Right hindlimb (tissue), 1 donor: ENCODE measurements at regions not wholly inside any gene's neighbourhood (a gene's known extent, or its start where the extent isn't known, plus 50 kb on each side); places are given as distances from the start of the nearest gene placed in this dataset.
A peak's percentile ranks its signal among the peaks of the same experiment; 100 is the strongest.

ENCODE experiments used
- DNase-seq: peaks from one replicate; pipeline ENCODE4 v3.0.0-alpha.2; 2018

DNA sequence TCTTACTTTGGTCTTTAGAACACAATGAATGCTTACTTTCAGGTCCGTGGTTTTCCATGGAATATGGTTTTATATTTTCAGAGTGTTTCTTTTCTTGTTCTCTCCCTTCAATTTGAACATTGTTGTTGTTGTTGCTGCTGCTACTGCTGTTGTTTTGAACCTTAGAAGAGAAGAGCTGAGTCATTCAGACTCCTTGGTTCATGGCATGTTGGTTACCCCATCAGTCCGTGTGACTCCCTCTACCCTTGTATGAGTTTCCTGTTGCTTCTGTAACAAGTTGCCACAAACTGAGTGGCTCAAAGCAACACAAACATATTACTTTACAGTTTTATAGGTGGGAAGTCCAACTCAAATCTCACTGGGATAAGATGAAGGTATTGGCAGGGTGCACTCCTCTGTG lies 511.0 kb downstream of the INSC start:
- no peak for DNase-seq

DNA sequence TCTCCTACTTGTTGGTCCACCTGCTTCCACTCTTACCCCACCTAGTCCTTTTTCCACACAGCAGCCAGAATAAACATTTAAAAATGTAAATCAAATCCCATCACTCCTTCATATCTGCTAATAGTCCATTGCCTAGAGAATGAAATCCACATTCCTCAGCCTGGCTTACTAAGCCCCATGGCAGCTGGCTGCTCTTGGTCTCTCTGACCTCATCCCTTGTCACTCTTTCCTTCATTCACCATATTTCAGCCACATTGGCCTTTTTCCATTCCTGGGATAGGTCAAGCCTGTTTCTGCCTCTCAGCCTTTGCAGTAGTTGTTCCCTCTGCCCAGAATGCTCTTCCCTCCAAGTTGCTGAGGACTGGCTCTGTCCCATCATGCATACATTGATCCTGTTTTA lies 512.8 kb downstream of the INSC start:
- DNase-seq: no peak

DNA sequence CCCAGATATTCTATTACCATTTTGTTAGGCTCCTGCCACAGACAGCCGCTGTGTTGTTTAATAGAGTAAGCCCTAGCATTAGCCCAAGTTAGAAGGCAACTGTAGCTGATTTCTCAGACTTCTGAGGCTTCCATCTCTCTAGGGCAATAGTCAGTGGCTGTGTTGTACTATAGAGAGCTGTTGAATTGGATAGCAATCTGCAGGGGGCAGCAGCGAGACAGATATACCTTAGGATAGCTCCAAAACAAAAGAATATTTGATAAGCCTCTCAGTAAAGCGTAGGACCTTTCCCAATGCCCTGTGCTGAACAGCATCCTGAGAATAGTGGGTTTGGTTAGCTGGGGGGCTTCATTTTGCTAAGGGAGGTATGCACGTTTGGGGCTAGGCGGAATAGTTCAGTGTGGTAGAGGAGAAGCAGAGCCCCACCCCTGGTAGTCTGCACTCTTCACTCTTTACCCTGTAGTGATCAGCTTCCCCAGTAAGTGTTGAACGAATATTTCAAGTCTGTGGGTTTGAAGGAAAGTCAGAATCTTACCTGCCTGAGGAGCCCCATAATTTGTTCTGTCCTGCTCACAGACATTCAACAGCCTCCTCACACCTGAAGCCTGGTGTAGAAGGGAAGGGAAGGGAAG lies 515.1 kb downstream of the INSC start:
- DNase-seq: no peak

- no peak for DNase-seq
Observed at GRCh38 chr11:15630896-15631295, 516.2 kb downstream of the INSC start.

- no peak for DNase-seq
Observed at GRCh38 chr11:15635521-15635920, 520.8 kb downstream of the INSC start.

GRCh38 chr11:15636521-15637089 lies 521.9 kb downstream of the INSC start:
- no peak for DNase-seq

- DNase-seq: no peak
Observed at GRCh38 chr11:15638386-15638787, 523.7 kb downstream of the INSC start.

GRCh38 chr11:15640318-15640717 lies 525.6 kb downstream of the INSC start:
- DNase-seq: no peak

DNA sequence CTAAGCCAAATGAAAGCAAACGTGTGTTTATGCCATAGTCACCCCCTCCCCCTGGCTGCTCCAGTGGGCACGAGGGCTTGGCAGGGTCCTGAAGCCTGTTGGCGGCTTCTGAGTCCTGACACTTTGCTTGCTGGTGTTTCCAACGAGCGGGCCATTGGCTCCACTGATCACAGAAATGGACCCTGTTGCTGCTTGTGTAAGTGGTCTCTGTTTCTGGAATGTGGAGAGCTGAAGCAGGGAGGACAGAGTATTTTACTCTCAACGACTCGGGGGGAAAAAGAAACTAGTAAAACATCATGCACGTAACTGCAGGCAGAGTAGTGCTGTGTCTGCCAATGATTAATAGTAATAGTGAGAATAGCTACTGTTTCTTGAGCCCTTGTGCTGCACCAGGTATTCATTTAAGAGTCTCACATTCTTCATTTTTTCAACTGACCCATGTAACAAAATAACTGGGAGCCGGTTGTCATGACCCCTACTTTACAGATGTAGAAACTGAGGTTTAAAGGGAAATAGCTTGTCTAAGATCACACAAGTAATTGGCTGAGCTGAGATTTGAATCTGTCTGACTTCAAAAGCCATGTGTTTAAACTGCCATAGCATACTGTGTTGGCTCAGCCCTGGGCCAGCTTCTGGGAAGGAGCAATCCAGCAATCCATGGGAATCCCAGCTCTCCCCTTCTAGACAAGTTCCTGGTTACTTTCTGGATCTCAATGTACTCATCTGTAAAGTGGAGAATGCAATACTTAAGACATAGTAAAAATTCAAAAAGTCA lies 526.7 kb downstream of the INSC start:
- peak; percentile 54 for DNase-seq

- no peak for DNase-seq
Observed at GRCh38 chr11:15645201-15645600, 530.5 kb downstream of the INSC start.

DNA sequence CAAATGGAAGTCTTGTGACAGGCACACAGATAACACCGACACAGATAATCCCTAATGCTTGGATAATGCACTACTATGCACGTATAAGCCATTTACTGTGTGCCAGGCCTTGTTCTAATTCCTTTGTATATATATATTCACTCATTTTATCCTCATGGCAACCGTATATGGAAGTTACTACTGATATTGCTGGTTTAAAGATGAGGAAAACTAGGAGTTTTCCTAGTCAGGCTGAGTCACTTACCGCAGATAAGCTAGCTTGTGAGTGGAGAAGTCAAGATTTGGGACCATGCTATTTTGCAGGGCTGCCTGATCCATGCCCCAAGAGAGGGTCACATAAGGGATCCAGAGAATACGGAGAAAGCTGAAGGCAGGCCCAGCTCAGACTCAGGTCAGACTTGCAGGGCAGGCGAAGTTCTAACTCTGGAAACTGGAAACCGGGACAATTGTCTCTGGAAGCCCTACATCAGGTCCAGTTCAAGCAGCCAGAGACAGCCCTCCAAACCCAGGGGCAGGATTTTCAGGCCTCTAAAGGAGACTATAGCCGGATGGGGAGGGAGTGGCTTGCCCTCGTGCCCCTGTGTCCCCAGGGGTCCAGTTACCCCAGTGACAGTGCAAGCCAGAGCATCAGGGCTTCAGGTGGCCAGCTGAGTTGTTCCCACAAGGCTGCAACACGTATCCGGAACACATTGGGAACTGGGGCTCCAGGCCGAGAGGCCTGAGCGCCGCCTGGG lies 534.8 kb downstream of the INSC start:
- DNase-seq: no peak

DNA sequence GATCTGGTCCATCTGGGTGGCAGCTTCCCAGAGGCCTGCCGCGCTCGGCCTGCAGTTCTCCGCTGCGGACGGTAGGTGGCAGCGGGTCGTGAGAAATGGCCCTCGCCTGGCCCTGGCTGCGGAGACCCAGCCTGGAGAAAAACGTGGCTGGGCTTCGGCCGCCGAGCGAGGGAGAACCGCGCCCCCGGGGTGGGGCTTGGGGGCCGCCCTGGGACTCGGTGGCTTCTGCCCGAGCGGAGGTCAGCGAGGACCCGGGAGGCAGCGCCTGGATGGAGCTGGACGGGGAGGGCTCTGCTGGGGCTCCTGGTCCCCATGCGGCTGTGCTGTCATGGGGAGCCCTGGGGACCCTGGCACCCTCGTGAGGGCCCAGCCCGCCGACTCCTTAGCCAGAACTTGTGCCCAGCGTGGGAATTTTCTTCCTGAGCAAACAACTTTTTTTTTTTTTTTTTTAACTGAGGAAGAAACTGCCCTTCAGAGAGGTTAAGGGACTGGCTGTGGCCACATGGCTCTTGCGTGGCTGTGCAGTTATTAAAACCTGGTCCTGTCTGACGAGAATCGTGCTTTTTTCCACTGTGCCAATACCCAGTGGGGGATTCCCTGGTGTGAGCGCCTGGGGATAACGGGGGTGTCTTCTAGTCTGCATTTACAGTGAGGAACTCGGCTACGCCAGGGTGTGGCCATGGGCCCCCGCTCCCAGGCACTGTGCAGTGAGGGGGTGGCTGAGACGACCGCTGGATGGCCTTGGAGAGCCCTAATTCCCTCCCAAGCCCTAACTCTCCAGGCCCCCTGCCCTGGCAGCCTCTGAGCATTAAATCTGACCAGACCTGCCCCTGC lies 535.6 kb downstream of the INSC start:
- peak; percentile 97 for DNase-seq

DNA sequence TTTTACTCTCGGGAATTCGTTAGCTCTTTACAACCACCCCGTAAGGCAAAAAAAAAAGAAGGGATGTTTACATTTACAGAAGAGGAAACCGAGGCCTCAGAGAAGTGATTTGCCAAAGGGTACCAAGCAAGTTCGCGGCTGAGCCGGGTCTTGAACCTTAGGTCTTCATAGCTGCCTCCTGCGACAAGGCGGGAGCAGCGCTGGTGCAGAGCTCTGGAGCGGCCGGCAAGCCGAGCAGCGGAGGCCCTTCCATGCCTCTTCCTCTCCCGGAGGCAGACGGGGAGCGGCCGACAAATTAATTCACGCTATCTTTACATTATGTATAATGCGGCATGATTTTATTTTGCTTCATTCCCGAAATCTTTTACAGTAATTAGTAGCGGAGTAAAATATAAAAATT lies 536.3 kb downstream of the INSC start:
- DNase-seq: no peak

DNA sequence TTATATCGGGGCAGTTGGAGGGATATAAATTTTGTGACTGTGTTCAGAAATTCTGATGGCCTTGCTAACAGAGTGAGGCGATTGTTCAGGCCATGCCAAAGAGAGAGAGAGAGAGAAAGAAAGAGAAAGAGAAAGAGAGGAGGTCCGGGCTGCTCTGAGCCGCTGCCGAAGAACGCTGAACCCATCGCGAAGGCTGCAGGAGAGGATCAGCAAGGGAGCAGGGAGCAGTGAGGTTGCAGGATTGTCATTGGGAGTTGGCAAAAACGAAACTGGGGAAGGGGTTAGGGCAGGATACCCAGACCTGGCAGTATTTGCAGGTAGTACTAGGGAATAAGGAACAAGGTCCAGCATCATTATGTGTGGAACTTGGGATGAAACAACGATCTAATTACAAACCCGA lies 537.1 kb downstream of the INSC start:
- no peak for DNase-seq

DNA sequence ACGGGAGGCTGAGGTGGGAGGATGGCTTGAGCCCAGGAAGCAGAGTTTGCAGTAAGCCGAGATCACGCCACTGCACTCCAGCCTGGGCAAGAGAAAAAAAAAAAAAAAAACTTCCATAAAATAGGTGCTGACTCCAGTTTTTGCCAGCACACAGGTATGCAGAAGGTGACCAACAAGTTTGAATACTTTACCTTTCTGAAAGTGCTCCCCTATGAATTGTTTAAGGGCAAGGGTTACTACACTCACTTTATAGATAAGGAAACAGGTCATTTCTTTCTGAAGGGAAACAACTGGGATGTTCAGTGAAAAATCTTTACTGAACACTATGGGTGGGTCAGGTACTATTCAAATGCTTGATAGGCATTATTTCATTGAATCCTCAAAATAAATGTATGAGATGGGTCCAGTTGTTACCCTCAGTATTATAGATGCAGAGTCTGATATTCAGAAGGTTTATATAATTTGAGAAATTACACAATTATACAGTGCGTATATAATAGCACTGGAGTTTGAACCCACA lies 538.5 kb downstream of the INSC start:
- DNase-seq: no peak

DNA sequence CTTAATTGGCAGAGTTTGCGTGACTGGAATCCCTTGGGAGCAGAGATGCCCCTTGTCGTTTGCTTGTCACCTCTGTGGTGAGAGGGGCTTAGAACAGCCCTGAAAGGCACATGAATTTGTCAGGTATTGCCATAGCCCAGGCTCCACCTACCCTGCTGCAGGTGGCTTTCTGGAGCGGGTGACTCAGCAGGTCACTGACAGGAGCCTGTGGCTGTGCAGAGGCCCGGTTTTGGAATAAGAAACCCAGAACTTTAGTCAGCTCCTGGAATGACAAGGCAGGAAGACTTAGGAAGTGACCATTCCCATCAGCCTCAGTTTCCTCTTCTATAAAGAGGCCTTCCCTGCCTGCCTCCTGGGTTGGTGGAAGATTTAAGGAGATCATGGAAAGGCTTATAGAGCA lies 539.7 kb downstream of the INSC start:
- no peak for DNase-seq

DNA sequence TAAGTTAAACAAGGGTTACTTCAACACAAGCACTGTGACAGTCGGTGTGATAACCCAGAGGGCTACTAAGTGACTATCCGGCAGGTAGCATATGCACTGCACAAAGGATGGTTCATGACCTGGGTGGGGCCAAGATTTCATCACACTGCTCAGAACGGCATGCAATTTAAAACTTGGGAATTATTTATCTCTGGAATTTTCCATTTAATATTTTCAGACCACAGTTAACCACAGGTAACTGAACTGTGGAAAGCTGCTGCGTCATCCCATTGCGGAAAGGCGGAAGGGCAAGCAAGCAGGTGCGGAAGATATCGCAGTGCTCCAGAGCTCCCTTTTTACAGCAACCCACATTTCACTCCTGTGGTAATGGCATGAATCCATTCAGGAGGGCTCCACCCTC lies 540.8 kb downstream of the INSC start:
- no peak for DNase-seq

GRCh38 chr11:15657264-15657663 lies 542.5 kb downstream of the INSC start:
- no peak for DNase-seq

DNA sequence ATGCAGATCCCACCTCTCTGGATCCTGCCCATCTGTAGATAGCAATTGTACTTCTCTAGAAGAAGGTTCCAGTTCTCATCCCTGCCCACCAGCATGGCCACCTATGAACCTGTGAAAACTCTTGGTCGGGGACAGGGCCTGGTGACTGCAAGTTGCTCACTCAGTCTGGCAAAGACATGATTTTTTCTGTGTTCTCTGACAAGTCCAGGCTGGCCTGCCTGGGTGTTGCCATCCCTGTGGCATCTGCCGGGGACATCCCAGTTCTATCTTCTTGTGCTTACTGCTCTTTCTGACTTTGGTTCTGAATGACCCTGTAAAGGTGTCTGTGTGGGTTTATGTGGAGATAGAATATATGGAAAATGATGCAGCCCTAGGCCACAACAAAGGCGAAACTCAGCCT lies 545.8 kb downstream of the INSC start:
- no peak for DNase-seq

DNA sequence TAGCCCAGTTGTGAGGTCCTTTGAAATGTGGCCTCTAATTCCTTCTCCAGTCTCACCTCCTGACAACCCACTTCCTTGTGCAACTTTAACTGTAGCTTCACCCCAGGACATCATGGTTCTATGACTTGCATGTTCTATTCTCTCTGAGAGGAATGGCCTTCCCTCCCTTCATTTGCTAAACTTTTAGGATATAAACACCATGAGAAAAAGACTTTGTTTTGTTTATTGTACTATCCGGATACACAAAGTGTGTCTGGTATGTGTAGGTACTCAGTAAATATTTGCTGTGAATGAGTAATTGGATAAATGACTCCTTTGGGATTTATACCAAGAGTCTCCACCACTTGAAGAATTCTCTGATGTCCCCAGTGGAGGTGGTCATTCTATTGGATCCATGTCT lies 547.6 kb downstream of the INSC start:
- no peak for DNase-seq

- no peak for DNase-seq
Observed at GRCh38 chr11:15663777-15664218, 549.1 kb downstream of the INSC start.

DNA sequence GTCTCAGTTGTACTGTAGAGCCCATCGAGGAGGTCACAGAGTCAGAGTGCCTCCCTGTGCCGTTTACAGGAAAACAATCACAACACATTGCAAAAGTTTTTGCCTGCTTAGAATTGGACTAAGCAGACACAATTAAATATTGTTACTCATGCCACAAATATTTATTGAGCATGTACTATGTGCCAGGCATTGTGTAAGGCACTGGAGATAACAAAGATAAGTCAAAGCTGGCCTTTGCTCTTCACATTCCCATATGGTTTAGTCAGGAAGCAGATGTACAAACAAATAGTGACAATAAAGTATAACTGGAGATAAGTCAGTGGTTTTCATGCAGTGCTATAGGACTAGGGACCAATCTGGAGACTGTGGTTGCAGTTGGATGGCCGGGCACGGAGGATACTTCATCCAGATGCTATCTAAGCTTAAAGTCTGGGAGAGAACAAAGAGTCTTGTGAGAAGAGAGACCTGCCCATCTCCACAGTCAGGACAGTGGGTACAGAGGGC lies 550.7 kb downstream of the INSC start:
- DNase-seq: no peak
